NCI-H1105 treated with DMSO at 0.1 percent for 48 hours (cell line): ENCODE measurements at regions not wholly inside any gene's neighbourhood (a gene's known extent, or its start where the extent isn't known, plus 50 kb on each side); places are given as distances from the start of the nearest gene placed in this dataset.

Experiments used
- DNase-seq: peaks from one replicate; lab custom pipeline; 2025; lab: John Stamatoyannopoulos, UW

- DNase-seq: no peak
Observed at GRCh38 chr12:20262119-20262518, 106.2 kb upstream of the PDE3A start.

GRCh38 chr12:20264026-20264425 is 104.3 kb upstream of the PDE3A start:
- DNase-seq: no peak

GRCh38 chr12:20264608-20265114 is 103.7 kb upstream of the PDE3A start:
- DNase-seq: no peak

- DNase-seq: no peak
Observed at GRCh38 chr12:20268121-20268732, 100.1 kb upstream of the PDE3A start.

- no peak for DNase-seq
Observed at GRCh38 chr12:20268771-20269170, 99.6 kb upstream of the PDE3A start.

GRCh38 chr12:20269337-20270067 is 98.8 kb upstream of the PDE3A start:
- no peak for DNase-seq

GRCh38 chr12:20270557-20270956 is 97.8 kb upstream of the PDE3A start:
- DNase-seq: no peak

- DNase-seq: no peak
Observed at GRCh38 chr12:20272161-20272560, 96.2 kb upstream of the PDE3A start.

GRCh38 chr12:20272801-20273200 is 95.5 kb upstream of the PDE3A start:
- DNase-seq: no peak

GRCh38 chr12:20274008-20274407 is 94.3 kb upstream of the PDE3A start:
- DNase-seq: no peak

- DNase-seq: no peak
Observed at GRCh38 chr12:20278276-20278675, 90.1 kb upstream of the PDE3A start.

GRCh38 chr12:20280515-20280914 is 87.8 kb upstream of the PDE3A start:
- DNase-seq: no peak

GRCh38 chr12:20282401-20282800 is 85.9 kb upstream of the PDE3A start:
- DNase-seq: no peak

- no peak for DNase-seq
Observed at GRCh38 chr12:20283482-20283881, 84.9 kb upstream of the PDE3A start.

- DNase-seq: no peak
Observed at GRCh38 chr12:20289520-20289919, 78.8 kb upstream of the PDE3A start.

- no peak for DNase-seq
Observed at GRCh38 chr12:20300457-20300856, 67.9 kb upstream of the PDE3A start.

- DNase-seq: no peak
Observed at GRCh38 chr12:20305470-20305869, 62.9 kb upstream of the PDE3A start.

- DNase-seq: no peak
Observed at GRCh38 chr12:20309504-20310148, 58.7 kb upstream of the PDE3A start.

- no peak for DNase-seq
Observed at GRCh38 chr12:20314328-20314727, 54.0 kb upstream of the PDE3A start.

GRCh38 chr12:20317554-20317953 is 50.8 kb upstream of the PDE3A start:
- DNase-seq: no peak
